ENCODE measurements at regions not wholly inside any gene's neighbourhood (a gene's known extent, or its start where the extent isn't known, plus 50 kb on each side); places are given as distances from the start of the nearest gene placed in this dataset.
A peak's percentile ranks its signal among the peaks of the same experiment; 100 is the strongest.

DNA sequence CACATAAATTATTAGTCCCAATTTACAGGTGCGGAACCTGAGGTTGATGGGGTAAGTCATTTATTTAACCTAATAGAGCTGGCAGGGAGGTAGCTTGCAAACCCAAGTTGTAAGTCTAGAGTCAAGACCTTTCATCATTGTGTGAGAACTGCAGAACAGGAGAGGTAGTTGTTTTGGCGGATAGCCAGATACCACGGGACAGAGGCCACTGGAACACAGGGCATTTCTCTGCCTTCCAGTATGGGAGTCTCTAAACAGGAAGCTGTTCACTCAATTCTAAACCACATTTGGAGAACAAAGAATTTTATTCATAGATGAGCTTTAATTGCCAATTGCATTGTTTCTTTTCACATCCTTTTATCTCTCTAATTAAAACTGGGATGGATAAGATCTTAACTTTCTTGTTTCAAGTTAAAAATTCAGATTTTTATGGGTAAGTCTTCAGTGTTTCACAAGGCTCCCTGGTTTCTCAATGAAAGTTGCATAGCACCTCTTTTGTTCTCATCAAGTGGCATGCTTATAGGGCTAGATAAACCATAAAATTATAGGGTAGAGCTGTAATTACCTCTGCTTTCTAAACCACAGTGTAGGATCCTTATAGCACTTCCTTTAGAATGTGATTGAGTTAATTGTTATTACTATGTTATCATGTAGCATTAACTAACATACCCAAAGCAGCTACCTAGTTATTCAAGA lies 489.0 kb downstream of the GATA3 start:
- no peak for ATAC-seq
- intact Hi-C loops (cut with DNase I), result no loop called here
- no peak for DNase-seq

DNA sequence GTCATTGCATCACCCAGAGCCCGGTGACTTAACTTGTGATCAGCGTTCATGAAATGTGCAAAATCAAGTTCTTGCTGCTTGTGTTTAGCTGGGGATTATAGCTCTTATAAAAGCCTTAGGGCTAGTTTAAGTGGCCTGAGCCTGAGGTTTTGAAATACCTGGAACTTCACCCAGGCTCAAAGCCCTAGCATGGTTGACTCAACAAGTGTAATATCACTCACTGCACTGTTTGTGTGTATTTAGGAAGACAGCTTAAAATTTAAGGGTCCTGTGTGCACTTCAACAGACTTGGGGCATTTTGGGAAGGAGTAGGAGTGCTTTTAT lies 489.5 kb downstream of the GATA3 start:
- intact Hi-C loops (cut with DNase I), result no loop called here
- DNase-seq (no peak), ATAC-seq (no peak)

DNA sequence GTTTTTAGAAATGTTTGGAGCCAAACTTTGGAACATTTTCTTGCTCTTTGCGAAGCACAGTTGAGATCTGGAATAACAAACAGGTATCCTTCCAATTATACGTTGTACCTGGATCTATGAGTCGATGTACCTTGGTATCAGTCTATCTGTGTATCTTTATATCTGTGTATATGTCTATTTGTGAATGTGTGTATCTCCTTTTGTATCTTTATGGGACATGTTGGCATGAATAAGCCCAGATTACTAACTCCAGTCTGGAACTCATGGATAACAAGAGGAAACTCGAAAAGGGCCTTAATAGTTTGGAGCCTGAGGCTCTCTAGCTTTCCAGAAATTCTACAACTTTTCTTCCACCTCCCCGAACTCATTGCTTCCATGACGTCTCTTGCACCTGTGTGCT lies 490.0 kb downstream of the GATA3 start:
- intact Hi-C loops (cut with DNase I), result no loop called here
- no peak for ATAC-seq

DNA sequence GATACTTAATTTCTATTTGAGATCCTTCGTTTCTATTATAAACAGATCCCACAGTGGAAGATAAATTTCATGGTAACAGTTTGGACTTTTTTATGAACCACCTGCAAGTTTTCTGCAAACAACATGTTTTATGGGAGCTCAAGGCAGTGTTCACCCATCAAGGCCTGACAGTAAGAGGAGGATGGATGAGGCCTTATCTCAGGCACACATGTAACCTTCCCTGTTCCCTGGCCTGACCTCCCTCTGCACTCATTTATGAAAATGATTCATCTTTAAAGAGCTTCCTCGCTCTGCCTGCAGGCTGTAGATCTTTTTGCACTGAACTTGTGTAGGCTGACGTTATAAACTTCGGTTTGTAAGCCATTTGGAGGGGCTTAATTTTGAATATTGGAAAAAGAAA lies 500.1 kb downstream of the GATA3 start:
- intact Hi-C loops (cut with DNase I), result no loop called here
- no peak for ATAC-seq
- no peak for DNase-seq

More for the DNA sequence above, 490.0 kb downstream of the GATA3 start:
- no peak for DNase-seq

DNA sequence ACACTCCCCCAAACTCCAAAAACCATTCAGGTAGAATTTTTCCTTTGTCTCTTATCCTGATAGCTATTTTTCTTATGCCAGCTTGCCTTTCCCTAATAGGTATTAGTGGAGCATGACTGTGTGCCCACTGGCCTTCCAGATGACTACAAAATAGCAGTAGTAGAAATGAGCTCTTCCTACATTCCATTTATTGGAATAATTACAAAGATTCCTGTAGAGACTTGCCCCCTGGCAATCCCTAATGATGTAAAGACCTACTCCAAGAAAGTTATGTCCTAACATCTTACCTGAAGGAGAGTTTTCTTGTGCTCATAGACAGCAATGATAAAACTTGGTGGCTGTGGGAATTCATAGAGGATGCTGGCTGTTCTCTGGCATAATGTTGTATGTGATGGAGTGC lies 501.8 kb downstream of the GATA3 start:
- no peak for DNase-seq

DNA sequence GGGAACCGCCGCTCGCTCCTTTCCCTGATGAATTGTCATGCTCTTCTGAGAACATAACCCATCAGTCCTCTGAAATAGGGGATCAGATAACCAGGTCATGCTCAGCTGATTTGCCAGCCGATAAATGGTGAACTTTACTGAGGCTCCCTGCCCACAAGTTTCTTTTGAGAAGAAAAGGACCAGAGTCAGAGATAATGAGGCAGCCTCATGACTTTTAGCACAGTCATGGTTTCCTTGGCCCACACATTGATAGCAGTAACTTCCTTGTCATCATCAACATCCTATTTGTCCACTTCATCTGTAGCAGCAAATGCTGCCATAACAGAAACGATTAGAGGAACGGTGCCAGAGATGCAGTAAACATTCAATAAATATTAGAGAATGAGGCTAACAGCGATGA lies 509.0 kb downstream of the GATA3 start:
- DNase-seq (no peak), ATAC-seq (no peak)
- intact Hi-C loops (cut with DNase I), result no loop called here

More for the DNA sequence above, 501.8 kb downstream of the GATA3 start:
- intact Hi-C loops (cut with DNase I), result no loop called here
- no peak for ATAC-seq

DNA sequence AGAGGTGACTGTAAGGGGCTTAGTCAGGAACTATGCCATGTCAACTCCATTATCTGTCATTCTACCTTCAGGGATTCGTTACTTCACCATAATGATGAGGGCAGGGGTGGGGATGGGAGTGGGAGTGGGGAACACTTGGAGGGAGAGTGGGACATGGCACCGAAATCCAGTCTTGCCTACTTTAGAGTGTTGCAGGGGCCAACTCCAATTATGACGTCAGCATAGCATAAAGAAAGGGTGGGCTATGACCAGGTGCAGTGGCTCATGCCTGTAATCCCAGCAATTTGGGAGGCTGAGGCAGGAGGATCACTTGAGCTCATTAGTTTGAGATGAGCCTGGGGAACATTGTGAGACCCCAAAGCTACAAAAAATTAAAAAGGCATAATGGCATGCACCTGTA lies 512.2 kb downstream of the GATA3 start:
- no peak for DNase-seq
- intact Hi-C loops (cut with DNase I), result no loop called here

DNA sequence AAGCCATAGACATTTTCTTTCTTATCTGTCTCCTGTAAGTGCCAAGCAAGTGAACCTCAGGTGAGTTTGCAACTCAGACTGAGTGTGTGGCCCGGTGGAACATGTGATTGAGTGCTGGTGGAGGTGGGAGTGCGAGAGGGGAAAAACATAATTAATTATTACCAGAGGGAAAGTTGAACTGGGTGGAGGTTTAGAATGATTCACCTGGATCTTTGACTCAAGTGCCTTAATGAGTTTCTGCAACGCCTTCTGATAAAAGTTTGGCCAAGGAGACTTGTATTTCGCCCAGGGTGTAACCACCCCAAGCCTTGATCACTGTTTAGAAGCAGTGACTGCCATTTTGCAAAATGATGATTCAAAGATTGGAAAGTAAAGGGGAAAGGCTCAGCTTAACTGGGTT lies 513.9 kb downstream of the GATA3 start:
- DNase-seq (no peak), ATAC-seq (peak in 1 of 2 donors; percentile 25)
- intact Hi-C loops (cut with DNase I), result no loop called here

More for the DNA sequence above, 512.2 kb downstream of the GATA3 start:
- ATAC-seq, result no peak

DNA sequence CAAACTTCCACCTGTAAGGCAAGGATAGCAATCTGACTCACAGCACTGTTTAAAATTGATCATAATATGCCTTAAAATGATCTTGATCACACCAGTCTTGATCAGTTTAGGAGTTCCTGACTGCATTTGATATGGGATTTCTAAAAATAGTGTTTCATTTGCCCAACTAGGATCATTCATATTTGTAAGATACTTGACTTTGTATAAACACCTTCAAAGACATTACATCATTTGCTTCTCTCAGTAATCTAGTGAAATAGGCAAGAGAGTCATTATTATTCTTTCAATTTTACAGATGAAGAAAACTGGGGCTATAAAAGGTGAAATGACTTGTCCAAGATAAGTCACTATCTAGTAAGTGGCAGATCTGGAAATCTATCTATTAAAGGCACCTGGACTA lies 521.1 kb downstream of the GATA3 start:
- ATAC-seq, result no peak
- no peak for DNase-seq
- intact Hi-C loops (cut with DNase I), result no loop called here

DNA sequence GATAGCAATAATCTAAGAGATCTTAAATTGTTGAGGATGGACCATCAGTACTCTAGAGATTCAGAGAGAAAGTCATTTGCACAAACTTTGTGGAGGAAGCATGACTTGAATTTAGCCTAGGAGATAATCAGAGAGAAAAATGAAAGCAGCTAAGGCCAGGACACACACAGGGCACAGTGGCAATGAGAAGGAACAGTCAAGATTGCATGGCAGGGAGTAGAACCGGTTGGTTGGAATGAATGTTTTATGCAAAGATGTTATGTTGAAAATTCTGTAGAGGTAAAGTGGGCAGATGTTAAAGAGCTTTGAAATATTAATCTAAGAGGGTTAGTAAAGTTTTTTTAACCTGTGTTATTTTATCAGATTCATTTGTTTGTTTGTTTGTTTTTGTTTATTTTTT lies 521.8 kb downstream of the GATA3 start:
- intact Hi-C loops (cut with DNase I), result no loop called here
- ATAC-seq (no peak), DNase-seq (no peak)

DNA sequence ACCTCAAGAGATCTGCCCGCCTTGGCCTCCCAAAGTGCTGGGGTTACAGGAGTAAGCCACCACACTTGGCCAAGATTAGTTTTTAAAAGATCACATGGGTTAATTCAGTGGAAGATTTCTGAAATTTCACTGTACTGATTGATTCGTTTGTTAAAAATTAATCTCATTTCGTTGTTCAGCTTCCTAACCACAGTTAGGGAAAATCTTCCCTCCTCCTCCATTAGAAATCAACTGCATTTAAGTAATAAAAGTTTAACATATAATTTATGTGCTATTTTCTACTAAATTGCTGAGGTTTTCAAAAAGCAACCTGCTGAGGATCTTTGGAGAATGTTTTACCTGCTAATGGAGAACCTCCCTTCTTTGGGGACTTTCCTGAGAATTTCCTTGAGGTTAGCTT lies 522.4 kb downstream of the GATA3 start:
- intact Hi-C loops (cut with DNase I), result no loop called here
- DNase-seq (no peak), ATAC-seq (no peak)

DNA sequence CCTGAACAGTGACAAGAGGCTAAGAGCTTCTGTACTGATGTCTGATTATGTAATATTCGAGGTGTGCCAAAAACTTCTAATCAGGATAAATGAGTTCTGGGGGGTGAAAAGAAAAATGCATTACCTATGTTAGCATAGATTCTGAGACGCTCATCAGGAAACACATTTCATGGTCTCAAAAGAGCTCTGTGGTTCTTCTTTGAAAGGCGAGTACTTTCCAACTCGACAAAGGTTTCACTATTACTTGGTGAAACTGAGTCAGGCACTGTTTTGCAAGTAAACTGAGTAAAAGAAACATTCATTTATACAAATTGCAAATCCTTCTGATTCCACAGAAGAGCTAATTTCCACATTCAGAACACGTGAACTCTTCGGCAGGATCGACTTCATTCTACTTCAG lies 523.2 kb downstream of the GATA3 start:
- intact Hi-C loops (cut with DNase I), result no loop called here
- ATAC-seq, result no peak
- no peak for DNase-seq

DNA sequence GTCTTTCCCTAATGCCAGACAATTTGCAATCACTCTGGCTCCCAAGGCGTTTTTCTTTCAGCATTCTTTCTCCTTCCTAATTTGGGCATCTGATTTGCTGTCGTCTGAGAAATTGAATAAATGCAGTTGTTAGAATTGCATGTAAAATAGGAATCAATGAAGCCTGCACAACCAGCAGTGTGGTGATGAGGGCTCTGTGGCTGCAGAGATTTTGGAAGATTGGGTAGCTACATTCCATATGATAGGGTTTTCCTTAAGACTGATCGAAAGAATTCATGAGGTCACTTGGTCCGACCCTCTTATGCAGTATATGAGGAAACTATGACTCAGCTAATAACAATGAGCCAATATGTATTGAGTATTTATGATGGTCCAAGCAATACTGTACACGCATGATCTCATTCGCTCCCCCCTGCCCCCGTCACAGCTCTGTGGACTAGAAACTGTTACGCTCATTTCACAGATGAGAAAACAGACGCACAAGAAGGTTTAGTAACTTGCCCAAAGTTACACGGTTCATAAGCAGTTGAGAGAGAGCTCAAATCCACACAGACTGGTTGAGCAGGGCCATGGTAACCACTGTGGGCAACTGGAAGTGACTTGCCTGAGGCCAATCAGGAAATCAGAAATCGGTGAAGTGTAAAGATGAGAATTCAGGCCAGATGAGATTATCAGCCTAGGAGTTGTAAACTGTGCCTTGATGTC lies 527.2 kb downstream of the GATA3 start:
- intact Hi-C loops (cut with DNase I), result no loop called here
- ATAC-seq (no peak), DNase-seq (no peak)

DNA sequence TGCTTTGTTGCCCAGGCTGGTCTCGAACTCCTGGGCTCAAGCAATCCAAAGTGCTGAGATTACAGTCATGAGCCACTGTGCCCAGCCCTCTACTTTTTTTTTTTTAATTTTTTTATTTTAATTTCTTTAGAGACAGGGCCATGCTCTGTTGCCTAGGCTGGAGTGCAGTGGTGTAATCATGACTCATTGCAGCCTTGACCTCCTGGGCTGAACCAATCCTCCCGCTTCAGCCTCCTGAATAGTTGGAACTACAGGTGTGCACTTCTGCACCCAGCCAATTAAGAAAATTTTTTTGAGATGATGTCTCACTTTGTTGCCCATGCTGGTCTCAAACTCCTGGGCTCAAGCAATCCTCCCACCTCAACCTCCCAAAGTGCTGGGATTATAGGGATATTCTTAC lies 528.6 kb downstream of the GATA3 start:
- intact Hi-C loops (cut with DNase I), result no loop called here

DNA sequence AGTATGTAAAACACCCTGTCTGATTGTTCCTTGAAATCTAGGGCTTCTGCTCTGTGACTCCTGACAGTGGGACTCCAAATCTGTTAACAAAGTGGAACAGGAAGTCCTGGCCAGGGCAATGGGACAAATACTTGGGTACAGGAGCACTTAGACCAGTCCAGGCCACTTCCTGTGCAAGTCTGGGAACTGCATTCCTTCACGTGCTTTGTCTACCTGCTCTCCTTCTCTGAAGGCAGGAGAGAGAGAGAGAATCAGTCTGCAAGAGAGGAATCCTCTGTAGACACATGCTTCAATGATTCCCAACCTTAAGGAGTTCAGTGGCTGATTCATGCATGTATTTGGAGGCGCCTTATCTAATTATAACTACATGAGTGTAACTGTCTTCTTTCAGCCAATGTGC lies 530.2 kb downstream of the GATA3 start:
- DNase-seq (no peak), ATAC-seq (no peak)
- intact Hi-C loops (cut with DNase I), result no loop called here

More for the DNA sequence above, 528.6 kb downstream of the GATA3 start:
- ATAC-seq (no peak), DNase-seq (no peak)

DNA sequence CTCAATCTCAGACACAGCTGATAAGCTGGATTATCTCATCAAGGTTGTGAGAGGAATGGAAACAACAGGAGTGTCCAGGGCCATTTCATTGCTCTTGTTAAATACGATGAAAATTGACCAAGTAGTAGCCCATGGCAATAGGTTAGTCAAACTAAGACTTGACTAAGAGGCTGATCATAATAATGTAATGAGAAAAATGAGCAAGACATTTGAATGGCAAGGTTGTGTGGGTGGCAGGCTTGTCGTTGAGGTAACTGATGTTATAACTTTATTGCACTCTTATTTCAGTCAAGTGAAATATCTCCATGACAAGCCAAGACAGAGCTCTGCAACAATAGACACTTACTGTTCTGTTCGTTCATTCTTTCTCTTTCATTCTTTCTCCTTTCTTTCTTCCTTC lies 532.0 kb downstream of the GATA3 start:
- intact Hi-C loops (cut with DNase I), result no loop called here
- DNase-seq (no peak), ATAC-seq (no peak)

DNA sequence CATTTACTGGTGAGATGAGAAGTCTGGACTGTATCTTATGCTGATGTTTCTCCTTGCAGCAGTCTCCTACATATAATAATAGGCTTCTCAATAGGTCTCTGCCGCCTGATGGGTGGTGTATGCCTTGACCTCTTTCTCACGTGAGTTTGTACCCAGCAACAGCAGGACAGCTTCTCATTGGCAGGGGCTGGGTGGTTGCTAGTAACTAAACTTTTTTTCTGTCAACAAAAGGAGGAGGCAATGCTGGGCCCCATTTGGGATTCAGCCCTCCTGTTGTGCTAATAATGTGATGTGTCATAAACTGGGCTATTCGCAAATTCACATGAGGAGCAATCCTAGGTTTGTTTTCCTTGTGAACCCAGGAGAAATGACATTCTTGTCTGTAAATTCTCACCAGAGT lies 533.6 kb downstream of the GATA3 start:
- ATAC-seq (no peak), DNase-seq (no peak)
- intact Hi-C loops (cut with DNase I), result no loop called here

DNA sequence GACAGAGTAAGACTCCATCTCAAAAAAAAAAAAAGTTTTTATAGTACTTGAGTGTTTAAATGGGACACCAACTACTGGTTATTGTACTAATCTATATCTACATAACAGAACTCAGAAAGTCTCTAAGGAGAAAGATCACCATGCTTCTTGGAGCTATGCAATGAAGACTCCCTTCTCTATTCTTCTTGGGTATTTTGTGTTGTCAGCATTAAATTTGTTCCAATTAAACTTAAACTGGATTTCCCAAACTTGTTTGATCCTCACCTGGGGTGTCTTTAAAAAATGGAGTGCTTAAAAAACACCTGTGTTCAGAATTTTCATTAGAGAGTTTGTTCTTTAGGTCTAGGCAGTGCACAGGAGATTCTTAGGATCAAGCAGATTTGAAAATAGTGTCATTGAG lies 536.0 kb downstream of the GATA3 start:
- ATAC-seq (no peak), DNase-seq (no peak)
- intact Hi-C loops (cut with DNase I), result no loop called here

DNA sequence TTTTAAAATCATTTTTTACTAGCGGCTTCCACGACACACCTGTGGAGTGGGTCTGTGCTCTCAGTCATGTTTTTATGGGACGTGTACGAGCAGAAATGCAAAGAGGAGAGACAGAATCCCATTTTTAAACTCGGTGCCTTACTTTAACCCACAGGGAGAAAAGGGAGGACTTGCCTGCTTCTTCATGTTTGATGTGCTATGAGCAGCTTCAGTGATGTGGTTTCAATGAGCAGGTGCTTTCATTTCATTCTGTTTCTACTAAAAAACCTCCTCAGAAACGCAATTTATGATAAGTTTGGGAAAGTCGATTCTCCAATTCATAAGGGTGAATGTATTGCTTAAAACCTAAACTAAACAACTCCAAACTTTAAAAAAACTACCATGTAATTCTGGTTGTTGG lies 537.2 kb downstream of the GATA3 start:
- DNase-seq, result no peak
- intact Hi-C loops (cut with DNase I), result no loop called here
- ATAC-seq, result no peak

DNA sequence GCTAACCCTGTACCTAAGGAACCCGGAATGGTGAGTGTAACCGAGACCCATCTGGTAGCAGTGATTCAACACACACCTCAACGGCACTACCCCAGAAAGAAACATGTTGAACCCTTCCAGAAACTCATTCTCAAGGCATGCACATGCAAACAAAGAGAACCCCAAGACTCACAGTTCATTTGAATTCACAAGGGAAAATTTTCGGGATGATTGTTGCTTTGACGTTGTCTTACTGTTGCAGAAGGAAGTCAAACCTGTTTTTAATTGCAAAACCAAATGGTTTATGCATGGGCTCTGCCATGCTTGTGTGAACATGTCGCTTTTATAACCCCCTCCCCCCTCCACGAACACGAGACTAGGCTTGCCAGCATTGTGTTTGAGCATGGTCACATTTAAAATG lies 539.7 kb downstream of the GATA3 start:
- intact Hi-C loops (cut with DNase I), result no loop called here
- ATAC-seq, result no peak
- no peak for DNase-seq

DNA sequence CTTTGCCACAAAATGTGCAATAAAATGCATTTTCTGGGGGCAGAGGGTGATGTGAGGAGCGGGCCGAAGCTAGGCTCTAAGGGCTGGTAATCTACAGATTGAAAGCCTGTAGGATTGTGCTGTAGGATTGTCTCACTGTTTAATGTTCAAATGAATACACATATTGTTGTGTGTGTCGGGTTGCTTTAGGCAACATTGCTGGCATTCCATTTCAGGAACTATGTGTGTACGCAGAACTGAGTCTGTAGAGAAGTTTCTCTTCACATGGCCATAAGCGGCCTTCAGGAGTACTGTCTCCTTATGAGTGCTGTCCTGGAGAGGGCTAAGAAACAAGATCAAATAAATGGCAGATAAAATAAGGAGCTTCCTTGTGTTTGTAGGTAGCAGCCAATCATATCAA lies 540.2 kb downstream of the GATA3 start:
- no peak for DNase-seq
- no peak for ATAC-seq

More for the DNA sequence above, 540.2 kb downstream of the GATA3 start:
- intact Hi-C loops (cut with DNase I), result no loop called here
